ENCODE measurements at regions not wholly inside any gene's neighbourhood (a gene's known extent, or its start where the extent isn't known, plus 50 kb on each side); places are given as distances from the start of the nearest gene placed in this dataset.

DNA sequence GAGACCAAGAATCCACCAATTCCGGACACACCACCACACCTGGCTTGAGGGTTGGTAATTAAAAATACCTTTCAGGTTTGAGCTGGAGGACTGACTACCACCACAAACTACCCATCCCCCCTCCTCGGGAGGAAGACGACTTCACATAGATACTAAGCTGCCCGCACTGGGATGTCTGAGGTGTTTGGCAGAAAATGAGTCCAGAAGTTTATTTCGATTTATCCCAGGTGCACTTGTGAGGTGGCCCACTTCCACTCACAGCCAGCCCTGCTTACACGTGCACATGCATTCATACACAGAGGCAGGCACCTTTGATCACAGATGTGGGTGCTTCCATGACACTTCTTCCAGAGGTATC lies 187.1 kb downstream of the ID4 start:
- WGBS, 2 donors, result 90 to 91% methylated on average over 6 of the region's 6 CpGs
- no peak overlapping the region for H3K4me3 ChIP-seq
- no peaks in the 10 kb centered on the region for H3K4me1 ChIP-seq
- no peaks in the 10 kb centered on the region for H3K36me3 ChIP-seq
- H3K27ac ChIP-seq, result no peak overlapping the region
- DNase-seq (ENCODE audit: low spot score in 2 of 2), result no peak
- H3K27me3 ChIP-seq, result no peaks in the 10 kb centered on the region
- no peak for TF ChIP-seq EP300 (IDR thresholded peaks at IDR 0.05)
- no peaks in the 10 kb centered on the region for H3K9me3 ChIP-seq

DNA sequence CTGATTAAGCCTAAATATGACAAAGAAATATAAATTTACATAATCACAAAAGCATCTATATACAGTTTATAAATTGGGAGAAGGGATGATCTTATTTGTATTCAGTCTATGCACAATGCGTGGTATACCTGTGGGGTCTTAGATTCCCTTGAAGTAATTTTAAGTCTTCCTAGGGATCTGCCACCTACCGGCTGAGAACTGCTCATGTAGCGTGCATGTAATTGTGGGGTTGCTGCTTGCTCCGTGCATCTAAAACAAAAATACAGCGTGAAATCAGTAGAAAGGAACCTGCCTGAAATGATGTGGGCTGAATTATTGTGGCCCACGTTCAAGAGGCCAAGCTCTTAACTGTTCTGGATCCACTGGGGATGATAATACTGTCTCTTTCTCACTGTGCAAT lies 187.3 kb downstream of the MBOAT1 start:
- DNase-seq (ENCODE audit: low spot score in 2 of 2), result no peak
- Histone ChIP-seq H3K4me1 (no peaks in the 10 kb centered on the region), H3K9me3 (no peaks in the 10 kb centered on the region), H3K36me3 (no peaks in the 10 kb centered on the region), H3K4me3 (no peak overlapping the region), H3K27ac (no peak overlapping the region), H3K27me3 (no peaks in the 10 kb centered on the region)
- WGBS, 2 donors, result 71% methylated on average over 6 of the region's 6 CpGs
- TF ChIP-seq POLR2A (IDR thresholded peaks at IDR 0.05) (no peak), EP300 (IDR thresholded peaks at IDR 0.05) (no peak)
- TF ChIP-seq, protein P1, sequence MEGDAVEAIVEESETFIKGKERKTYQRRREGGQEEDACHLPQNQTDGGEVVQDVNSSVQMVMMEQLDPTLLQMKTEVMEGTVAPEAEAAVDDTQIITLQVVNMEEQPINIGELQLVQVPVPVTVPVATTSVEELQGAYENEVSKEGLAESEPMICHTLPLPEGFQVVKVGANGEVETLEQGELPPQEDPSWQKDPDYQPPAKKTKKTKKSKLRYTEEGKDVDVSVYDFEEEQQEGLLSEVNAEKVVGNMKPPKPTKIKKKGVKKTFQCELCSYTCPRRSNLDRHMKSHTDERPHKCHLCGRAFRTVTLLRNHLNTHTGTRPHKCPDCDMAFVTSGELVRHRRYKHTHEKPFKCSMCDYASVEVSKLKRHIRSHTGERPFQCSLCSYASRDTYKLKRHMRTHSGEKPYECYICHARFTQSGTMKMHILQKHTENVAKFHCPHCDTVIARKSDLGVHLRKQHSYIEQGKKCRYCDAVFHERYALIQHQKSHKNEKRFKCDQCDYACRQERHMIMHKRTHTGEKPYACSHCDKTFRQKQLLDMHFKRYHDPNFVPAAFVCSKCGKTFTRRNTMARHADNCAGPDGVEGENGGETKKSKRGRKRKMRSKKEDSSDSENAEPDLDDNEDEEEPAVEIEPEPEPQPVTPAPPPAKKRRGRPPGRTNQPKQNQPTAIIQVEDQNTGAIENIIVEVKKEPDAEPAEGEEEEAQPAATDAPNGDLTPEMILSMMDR (IDR thresholded peaks at IDR 0.05), result no peak

DNA sequence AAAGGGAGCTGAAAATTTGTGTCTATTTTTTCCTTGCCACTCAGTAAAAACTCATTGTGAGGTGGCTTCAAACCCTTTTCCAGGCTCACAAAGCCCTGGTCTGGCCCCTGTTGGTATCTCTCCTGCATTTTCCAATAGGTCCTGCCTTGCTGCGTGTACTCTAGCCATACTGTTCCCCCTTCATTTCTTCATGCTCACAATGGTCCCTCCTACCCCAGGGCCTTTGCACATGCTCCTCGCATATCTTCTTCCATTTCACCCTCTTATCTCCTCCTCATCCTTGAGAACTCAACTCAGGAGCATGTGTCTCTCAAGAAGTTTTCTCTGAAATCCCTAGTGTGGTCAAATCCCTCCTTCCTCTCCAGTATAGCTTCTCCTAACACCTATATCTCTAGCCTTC lies 186.6 kb downstream of the MBOAT1 start:
- H3K27me3 ChIP-seq, result no peaks in the 10 kb centered on the region
- TF ChIP-seq EP300 (IDR thresholded peaks at IDR 0.05), result no peak
- TF ChIP-seq, protein P1 (IDR thresholded peaks at IDR 0.05), result no peak
- no peak for TF ChIP-seq POLR2A (IDR thresholded peaks at IDR 0.05)
- no peak overlapping the region for H3K4me3 ChIP-seq
- H3K9me3 ChIP-seq, result no peaks in the 10 kb centered on the region
- DNase-seq (ENCODE audit: low spot score in 2 of 2), result no peak
- WGBS, 2 donors, result 94 to 95% methylated on average over 2 of the region's 2 CpGs
- no peak overlapping the region for H3K27ac ChIP-seq
- H3K4me1 ChIP-seq, result no peaks in the 10 kb centered on the region
- no peaks in the 10 kb centered on the region for H3K36me3 ChIP-seq

DNA sequence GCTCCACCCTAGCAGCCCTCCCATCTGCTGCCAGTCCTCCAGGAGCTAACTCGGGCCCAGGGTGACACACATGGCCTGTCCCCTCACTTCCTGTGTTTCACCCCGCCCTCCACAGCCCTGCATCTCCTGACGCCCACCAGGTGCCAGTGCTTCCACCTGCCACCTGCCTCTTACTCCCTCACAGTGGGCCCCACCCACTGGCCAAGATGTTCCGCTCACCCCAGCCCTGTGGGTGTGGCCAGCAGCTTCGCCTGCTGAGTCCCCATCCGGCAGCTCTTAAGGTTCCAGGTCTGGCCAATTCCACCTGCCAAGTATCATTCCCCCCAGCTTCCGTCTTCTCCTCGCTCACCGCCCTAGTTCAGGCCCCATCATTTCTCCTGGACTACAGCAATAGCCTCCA lies 184.1 kb downstream of the MBOAT1 start:
- Histone ChIP-seq H3K36me3 (no peaks in the 10 kb centered on the region), H3K4me1 (no peaks in the 10 kb centered on the region), H3K9me3 (peaks cover 0 to 9% (median 0%) of the 10 kb centered on the region in 4 donors), H3K27me3 (no peaks in the 10 kb centered on the region), H3K4me3 (no peak overlapping the region), H3K27ac (no peak overlapping the region)
- TF ChIP-seq POLR2A (IDR thresholded peaks at IDR 0.05) (no peak), EP300 (IDR thresholded peaks at IDR 0.05) (no peak)
- TF ChIP-seq, protein P1 (IDR thresholded peaks at IDR 0.05), result no peak
- 78 to 86% methylated on average over 9 of the region's 9 CpGs for WGBS, 2 donors
- no peak for DNase-seq (ENCODE audit: low spot score in 2 of 2)

DNA sequence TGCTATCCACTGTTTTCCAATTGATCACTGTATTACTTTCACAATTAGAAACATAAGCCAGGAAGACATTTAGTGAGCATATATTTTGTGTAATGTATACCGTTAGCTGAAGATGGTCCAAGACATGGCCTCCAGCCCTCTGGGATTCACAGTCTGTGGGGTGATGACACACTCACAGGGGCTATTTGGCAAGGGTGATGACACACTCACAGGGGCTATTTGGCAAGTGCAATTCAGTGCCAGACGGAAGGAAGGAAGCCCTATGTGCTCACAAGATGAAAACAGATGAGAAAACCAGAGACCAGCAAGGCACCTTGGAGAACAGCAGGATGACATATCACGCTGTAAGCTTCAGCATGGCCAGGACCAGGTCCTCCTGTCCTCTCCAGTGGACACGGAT lies 183.7 kb downstream of the MBOAT1 start:
- Histone ChIP-seq H3K27ac (no peak overlapping the region), H3K27me3 (no peaks in the 10 kb centered on the region), H3K9me3 (peaks cover 0 to 9% (median 0%) of the 10 kb centered on the region in 4 donors), H3K36me3 (no peaks in the 10 kb centered on the region), H3K4me3 (no peak overlapping the region), H3K4me1 (no peaks in the 10 kb centered on the region)
- WGBS, 2 donors, result 83 to 91% methylated on average over 4 of the region's 4 CpGs
- no peak for DNase-seq (ENCODE audit: low spot score in 2 of 2)
- no peak for TF ChIP-seq EP300 (IDR thresholded peaks at IDR 0.05)
- TF ChIP-seq, protein P1 (IDR thresholded peaks at IDR 0.05), result no peak
- TF ChIP-seq POLR2A (IDR thresholded peaks at IDR 0.05), result no peak

DNA sequence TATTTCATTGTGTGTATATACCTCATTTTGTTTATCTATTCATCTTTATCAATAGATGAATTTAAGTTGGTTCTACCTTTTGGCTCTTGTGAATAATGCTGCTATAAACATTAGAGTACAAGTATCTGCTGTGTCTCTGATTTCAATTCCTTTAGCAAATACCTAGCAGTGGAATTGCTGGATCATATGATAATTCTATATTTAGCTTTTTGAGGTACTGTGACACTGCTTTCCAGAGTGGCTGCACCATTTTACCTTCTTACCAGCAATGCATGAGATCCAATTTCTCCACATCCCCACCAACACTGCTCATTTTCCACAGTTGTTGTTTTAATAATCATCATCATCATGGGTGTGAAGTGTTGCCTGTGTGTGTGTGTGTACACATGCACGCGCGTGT lies 182.3 kb downstream of the MBOAT1 start:
- 76 to 85% methylated on average over 3 of the region's 3 CpGs for WGBS, 2 donors
- TF ChIP-seq EP300 (IDR thresholded peaks at IDR 0.05) (no peak), POLR2A (IDR thresholded peaks at IDR 0.05) (no peak)
- TF ChIP-seq, protein P1 (IDR thresholded peaks at IDR 0.05), result no peak

More for the DNA sequence above, 182.3 kb downstream of the MBOAT1 start:
- Histone ChIP-seq H3K27me3 (no peaks in the 10 kb centered on the region), H3K36me3 (no peaks in the 10 kb centered on the region), H3K4me1 (no peaks in the 10 kb centered on the region), H3K9me3 (peaks cover 0 to 9% (median 0%) of the 10 kb centered on the region in 4 donors), H3K27ac (no peak overlapping the region), H3K4me3 (no peak overlapping the region)
- no peak for DNase-seq (ENCODE audit: low spot score in 2 of 2)

Measured in tibial nerve (tissue), 4 donors.